Astrocyte (in vitro differentiated cells and primary cell): ENCODE measurements at regions not wholly inside any gene's neighbourhood (a gene's known extent, or its start where the extent isn't known, plus 50 kb on each side); places are given as distances from the start of the nearest gene placed in this dataset.

Experiments used
- EZH2 ChIP-seq: IDR thresholded peaks from 2 replicates; pipeline ENCODE4 v1.6.1; 2012; ENCODE audit warnings: mild to moderate bottlenecking, low read length, inconsistent platforms; ENCODE audit not compliant: insufficient read depth
- TF ChIP-seq, protein P1 (sequence below): IDR thresholded peaks from 2 replicates; pipeline ENCODE4 v1.5.1; 2011; ENCODE audit warnings: low read depth, mild to moderate bottlenecking, inconsistent platforms, low read length, moderate library complexity; ENCODE audit not compliant: insufficient read depth

DNA sequence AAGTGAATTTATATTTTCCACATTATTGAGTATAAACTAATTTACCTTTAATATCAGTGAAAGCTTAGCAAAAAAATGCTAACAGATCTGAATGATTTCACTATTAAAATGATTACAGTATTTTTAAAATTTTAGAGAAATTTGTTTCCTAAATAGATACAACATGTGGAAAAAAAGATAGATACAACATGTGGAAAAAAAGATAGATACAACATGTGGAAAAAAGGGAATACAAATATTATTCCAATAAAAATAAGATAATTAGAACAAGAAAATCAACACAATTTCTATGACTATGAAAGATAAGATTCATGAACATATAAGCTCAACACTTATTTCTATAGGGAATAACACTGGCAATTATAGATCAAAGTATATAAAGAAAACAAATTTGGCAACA, 865.9 kb upstream of the VRK2 start:
- TF ChIP-seq, protein P1, sequence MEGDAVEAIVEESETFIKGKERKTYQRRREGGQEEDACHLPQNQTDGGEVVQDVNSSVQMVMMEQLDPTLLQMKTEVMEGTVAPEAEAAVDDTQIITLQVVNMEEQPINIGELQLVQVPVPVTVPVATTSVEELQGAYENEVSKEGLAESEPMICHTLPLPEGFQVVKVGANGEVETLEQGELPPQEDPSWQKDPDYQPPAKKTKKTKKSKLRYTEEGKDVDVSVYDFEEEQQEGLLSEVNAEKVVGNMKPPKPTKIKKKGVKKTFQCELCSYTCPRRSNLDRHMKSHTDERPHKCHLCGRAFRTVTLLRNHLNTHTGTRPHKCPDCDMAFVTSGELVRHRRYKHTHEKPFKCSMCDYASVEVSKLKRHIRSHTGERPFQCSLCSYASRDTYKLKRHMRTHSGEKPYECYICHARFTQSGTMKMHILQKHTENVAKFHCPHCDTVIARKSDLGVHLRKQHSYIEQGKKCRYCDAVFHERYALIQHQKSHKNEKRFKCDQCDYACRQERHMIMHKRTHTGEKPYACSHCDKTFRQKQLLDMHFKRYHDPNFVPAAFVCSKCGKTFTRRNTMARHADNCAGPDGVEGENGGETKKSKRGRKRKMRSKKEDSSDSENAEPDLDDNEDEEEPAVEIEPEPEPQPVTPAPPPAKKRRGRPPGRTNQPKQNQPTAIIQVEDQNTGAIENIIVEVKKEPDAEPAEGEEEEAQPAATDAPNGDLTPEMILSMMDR = no peak
- TF ChIP-seq EZH2 = no peak
